ENCODE measurements at regions not wholly inside any gene's neighbourhood (a gene's known extent, or its start where the extent isn't known, plus 50 kb on each side); places are given as distances from the start of the nearest gene placed in this dataset.

- TF ChIP-seq CTCF (conservative IDR thresholded peaks at IDR 0.05) (no peak), EZH2 (IDR thresholded peaks at IDR 0.05; ENCODE audit: low read depth) (no peak)
Observed at GRCh38 chr7:149608168-149608567, 110.6 kb upstream of the ZNF746 start.
